ENCODE measurements at regions not wholly inside any gene's neighbourhood (a gene's known extent, or its start where the extent isn't known, plus 50 kb on each side); places are given as distances from the start of the nearest gene placed in this dataset.

- ATAC-seq = no peak
- Histone ChIP-seq H3K9me3 (ENCODE audit: control insufficient read depth, insufficient read depth, low read depth, low read length) (no peaks in the 10 kb centered on the region), H3K36me3 (ENCODE audit: control insufficient read depth, insufficient read depth, low read length) (no peaks in the 10 kb centered on the region), H3K4me1 (ENCODE audit: control insufficient read depth, insufficient read depth, low read length) (no peaks in the 10 kb centered on the region), H3K4me3 (ENCODE audit: low read depth in 2 of 2, low read length in 2 of 2) (no peak overlapping the region), H3K27me3 (ENCODE audit: control insufficient read depth, insufficient read depth, low read length) (no peaks in the 10 kb centered on the region), H3K27ac (ENCODE audit: low read length) (no peak overlapping the region)
- ChIA-PET CTCF (no interaction called here), POLR2A (no interaction called here)
- BruUV-seq (replicated peaks) = no TSS peak
- intact Hi-C loops (cut with micrococcal nuclease; ENCODE audit: unreplicated experiment) = no loop called here
- in situ Hi-C loops (cut with HindIII; ENCODE audit: low pct_unique_long_range_greater_than_20kb, low sequenced_read_pairs) = no loop called here
- DNase-seq (ENCODE audit: low read depth, low spot score) = no peak
- TF ChIP-seq, protein P1, sequence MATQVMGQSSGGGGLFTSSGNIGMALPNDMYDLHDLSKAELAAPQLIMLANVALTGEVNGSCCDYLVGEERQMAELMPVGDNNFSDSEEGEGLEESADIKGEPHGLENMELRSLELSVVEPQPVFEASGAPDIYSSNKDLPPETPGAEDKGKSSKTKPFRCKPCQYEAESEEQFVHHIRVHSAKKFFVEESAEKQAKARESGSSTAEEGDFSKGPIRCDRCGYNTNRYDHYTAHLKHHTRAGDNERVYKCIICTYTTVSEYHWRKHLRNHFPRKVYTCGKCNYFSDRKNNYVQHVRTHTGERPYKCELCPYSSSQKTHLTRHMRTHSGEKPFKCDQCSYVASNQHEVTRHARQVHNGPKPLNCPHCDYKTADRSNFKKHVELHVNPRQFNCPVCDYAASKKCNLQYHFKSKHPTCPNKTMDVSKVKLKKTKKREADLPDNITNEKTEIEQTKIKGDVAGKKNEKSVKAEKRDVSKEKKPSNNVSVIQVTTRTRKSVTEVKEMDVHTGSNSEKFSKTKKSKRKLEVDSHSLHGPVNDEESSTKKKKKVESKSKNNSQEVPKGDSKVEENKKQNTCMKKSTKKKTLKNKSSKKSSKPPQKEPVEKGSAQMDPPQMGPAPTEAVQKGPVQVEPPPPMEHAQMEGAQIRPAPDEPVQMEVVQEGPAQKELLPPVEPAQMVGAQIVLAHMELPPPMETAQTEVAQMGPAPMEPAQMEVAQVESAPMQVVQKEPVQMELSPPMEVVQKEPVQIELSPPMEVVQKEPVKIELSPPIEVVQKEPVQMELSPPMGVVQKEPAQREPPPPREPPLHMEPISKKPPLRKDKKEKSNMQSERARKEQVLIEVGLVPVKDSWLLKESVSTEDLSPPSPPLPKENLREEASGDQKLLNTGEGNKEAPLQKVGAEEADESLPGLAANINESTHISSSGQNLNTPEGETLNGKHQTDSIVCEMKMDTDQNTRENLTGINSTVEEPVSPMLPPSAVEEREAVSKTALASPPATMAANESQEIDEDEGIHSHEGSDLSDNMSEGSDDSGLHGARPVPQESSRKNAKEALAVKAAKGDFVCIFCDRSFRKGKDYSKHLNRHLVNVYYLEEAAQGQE (IDR thresholded peaks at IDR 0.05; ENCODE audit: insufficient read depth in 1 of 2, low read depth in 2 of 2, low read length in 1 of 2) = no peak
- TF ChIP-seq, protein P2, sequence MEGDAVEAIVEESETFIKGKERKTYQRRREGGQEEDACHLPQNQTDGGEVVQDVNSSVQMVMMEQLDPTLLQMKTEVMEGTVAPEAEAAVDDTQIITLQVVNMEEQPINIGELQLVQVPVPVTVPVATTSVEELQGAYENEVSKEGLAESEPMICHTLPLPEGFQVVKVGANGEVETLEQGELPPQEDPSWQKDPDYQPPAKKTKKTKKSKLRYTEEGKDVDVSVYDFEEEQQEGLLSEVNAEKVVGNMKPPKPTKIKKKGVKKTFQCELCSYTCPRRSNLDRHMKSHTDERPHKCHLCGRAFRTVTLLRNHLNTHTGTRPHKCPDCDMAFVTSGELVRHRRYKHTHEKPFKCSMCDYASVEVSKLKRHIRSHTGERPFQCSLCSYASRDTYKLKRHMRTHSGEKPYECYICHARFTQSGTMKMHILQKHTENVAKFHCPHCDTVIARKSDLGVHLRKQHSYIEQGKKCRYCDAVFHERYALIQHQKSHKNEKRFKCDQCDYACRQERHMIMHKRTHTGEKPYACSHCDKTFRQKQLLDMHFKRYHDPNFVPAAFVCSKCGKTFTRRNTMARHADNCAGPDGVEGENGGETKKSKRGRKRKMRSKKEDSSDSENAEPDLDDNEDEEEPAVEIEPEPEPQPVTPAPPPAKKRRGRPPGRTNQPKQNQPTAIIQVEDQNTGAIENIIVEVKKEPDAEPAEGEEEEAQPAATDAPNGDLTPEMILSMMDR (IDR thresholded peaks at IDR 0.05) = no peak
- no peak for TF ChIP-seq SIN3A (IDR thresholded peaks at IDR 0.05; ENCODE audit: borderline replicate concordance, insufficient read depth, low read depth, low read length)
- no peak for TF ChIP-seq TCF7L2 (IDR thresholded peaks at IDR 0.05; ENCODE audit: low read depth, low read length)
- TF ChIP-seq POLR2AphosphoS5 (IDR thresholded peaks at IDR 0.05; ENCODE audit: low read depth, low read length) = no peak
Measured at GRCh38 chr5:173750538-173751265, 134.3 kb upstream of the BOD1 start.

DNA sequence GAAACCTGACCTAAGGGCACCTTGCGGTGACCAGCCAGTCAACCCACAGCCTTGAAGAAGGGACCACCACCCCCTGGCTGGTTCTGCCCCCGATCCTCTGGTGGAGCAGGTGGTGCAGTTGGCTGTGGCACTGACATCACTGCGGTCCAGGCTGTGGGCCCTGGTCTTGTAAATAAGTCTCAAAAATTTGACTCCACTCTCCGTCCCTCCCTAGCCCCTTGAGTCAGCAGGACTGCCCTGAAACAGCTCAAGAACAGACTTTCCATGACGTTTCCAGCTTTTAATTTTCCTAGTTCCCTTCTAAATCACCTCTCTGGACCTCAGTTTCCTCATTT is 134.8 kb upstream of the BOD1 start:
- no peak overlapping the region for H3K27ac ChIP-seq (ENCODE audit: low read length)
- no TSS peak for BruUV-seq (replicated peaks)
- ChIA-PET POLR2A (no interaction called here), CTCF (no interaction called here)
- no peaks in the 10 kb centered on the region for H3K9me3 ChIP-seq (ENCODE audit: control insufficient read depth, insufficient read depth, low read depth, low read length)
- no peaks in the 10 kb centered on the region for H3K4me1 ChIP-seq (ENCODE audit: control insufficient read depth, insufficient read depth, low read length)
- H3K36me3 ChIP-seq (ENCODE audit: control insufficient read depth, insufficient read depth, low read length) = no peaks in the 10 kb centered on the region
- ATAC-seq (no peak), DNase-seq (ENCODE audit: low read depth, low spot score) (no peak)
- no peak overlapping the region for H3K4me3 ChIP-seq (ENCODE audit: low read depth in 2 of 2, low read length in 2 of 2)
- in situ Hi-C loops (cut with HindIII; ENCODE audit: low pct_unique_long_range_greater_than_20kb, low sequenced_read_pairs) = no loop called here
- no peaks in the 10 kb centered on the region for H3K27me3 ChIP-seq (ENCODE audit: control insufficient read depth, insufficient read depth, low read length)
- intact Hi-C loops (cut with micrococcal nuclease; ENCODE audit: unreplicated experiment) = no loop called here
- TF ChIP-seq, protein P1 (IDR thresholded peaks at IDR 0.05; ENCODE audit: insufficient read depth in 1 of 2, low read depth in 2 of 2, low read length in 1 of 2) = no peak
- TF ChIP-seq, protein P2 (IDR thresholded peaks at IDR 0.05) = no peak
